CD14-positive monocyte (primary cell): ENCODE measurements at regions not wholly inside any gene's neighbourhood (a gene's known extent, or its start where the extent isn't known, plus 50 kb on each side); places are given as distances from the start of the nearest gene placed in this dataset.

Source experiments
- DNase-seq, 3 donors: peaks; one replicate each; pipeline ENCODE4 v3.0.0-alpha.2; 2011 to 2022
- H2AFZ ChIP-seq: 2 replicates; pipeline ENCODE4 v1.6.0; 2012; ENCODE audit warnings: mild to moderate bottlenecking, low read depth, low read length, inconsistent platforms; ENCODE audit not compliant: insufficient read depth, poor library complexity, severe bottlenecking
- H3K27ac ChIP-seq, 2 donors: 1 replicate in 1 of 2; 2 replicates in 1 of 2; pipeline ENCODE4 v1.5.1; 2012 to 2013; ENCODE audit warnings: low read length in 2 of 2, control low read depth in 1 of 2, inconsistent platforms in 1 of 2, low read depth in 1 of 2, mild to moderate bottlenecking in 1 of 2
- H3K27me3 ChIP-seq, 2 donors: one replicate each; pipeline versions ENCODE4 v1.6.0 to v1.6.1; 2011 to 2013; ENCODE audit warnings: low read length in 2 of 2; ENCODE audit not compliant: control insufficient read depth in 2 of 2, insufficient read depth in 2 of 2
- H3K36me3 ChIP-seq, 2 donors: replicated peaks in 1 of 2; 1 replicate in 1 of 2; 2 replicates in 1 of 2; pipeline versions ENCODE4 v1.5.1 to v1.6.1; 2012 to 2013; ENCODE audit warnings: low read length in 2 of 2, control low read depth in 1 of 2, inconsistent platforms in 1 of 2, mild to moderate bottlenecking in 1 of 2; ENCODE audit not compliant: insufficient read depth in 2 of 2, control insufficient read depth in 1 of 2
- H3K4me1 ChIP-seq, 2 donors: 1 replicate in 1 of 2; 2 replicates in 1 of 2; pipeline versions ENCODE4 v1.5.1 to v1.6.1; 2012 to 2013; ENCODE audit warnings: low read length in 2 of 2, control low read depth in 1 of 2, inconsistent platforms in 1 of 2, mild to moderate bottlenecking in 1 of 2, moderate library complexity in 1 of 2; ENCODE audit not compliant: insufficient read depth in 2 of 2, control insufficient read depth in 1 of 2
- H3K4me2 ChIP-seq: replicated peaks from 2 replicates; pipeline ENCODE3; 2012; ENCODE audit warnings: low read length, moderate library complexity, mild to moderate bottlenecking; ENCODE audit not compliant: poor library complexity, severe bottlenecking; ENCODE audit errors: extremely low read depth
- H3K4me3 ChIP-seq, 3 experiments: fragments of 200-600 bp in 1 of 3; sonication (generic) in 1 of 3; replicated peaks in 1 of 3; 1 replicate in 2 of 3; 2 replicates in 1 of 3; pipeline ENCODE4 v1.5.1; 2011 to 2013; ENCODE audit warnings: low read length in 3 of 3, mild to moderate bottlenecking in 3 of 3, control low read depth in 2 of 3, low read depth in 2 of 3, inconsistent platforms in 1 of 3, moderate library complexity in 1 of 3
- H3K79me2 ChIP-seq: 2 replicates; pipeline ENCODE4 v1.6.0; 2012; ENCODE audit warnings: mild to moderate bottlenecking, control low read depth, inconsistent platforms, low read length, moderate library complexity; ENCODE audit not compliant: insufficient read depth
- H3K9ac ChIP-seq: 2 replicates; pipeline ENCODE4 v1.6.0; 2017; ENCODE audit warnings: low read length, mild to moderate bottlenecking; ENCODE audit not compliant: insufficient read depth, poor library complexity, severe bottlenecking
- H3K9me3 ChIP-seq, 2 donors: replicated peaks in 1 of 2; 1 replicate in 1 of 2; 2 replicates in 1 of 2; pipeline versions ENCODE4 v1.5.1 to v1.6.1; 2012 to 2013; ENCODE audit warnings: low read length in 2 of 2, control low read depth in 1 of 2; ENCODE audit not compliant: control insufficient read depth in 1 of 2, insufficient read depth in 1 of 2
- H4K20me1 ChIP-seq: 2 replicates; pipeline ENCODE4 v1.6.0; 2012; ENCODE audit warnings: mild to moderate bottlenecking, low read length, control low read depth, moderate library complexity; ENCODE audit not compliant: insufficient read depth
- H3K27ac Mint-ChIP-seq, 7 donors: one replicate each; pipeline ENCODE4 v1.8.0; 2020; ENCODE audit warnings: mild to moderate bottlenecking in 7 of 7, mixed read lengths in 7 of 7, moderate library complexity in 6 of 7, inconsistent platforms in 2 of 7
- H3K27me3 Mint-ChIP-seq, 3 donors: one replicate each; pipeline ENCODE4 v1.8.0; 2021 to 2022; ENCODE audit warnings: low read depth in 3 of 3, mild to moderate bottlenecking in 3 of 3, mixed read lengths in 3 of 3, moderate library complexity in 3 of 3, inconsistent platforms in 1 of 3
- H3K36me3 Mint-ChIP-seq, 2 donors: one replicate each; pipeline ENCODE4 v1.8.0; 2020; ENCODE audit warnings: mixed read lengths in 2 of 2, inconsistent platforms in 1 of 2, mild to moderate bottlenecking in 1 of 2
- H3K4me1 Mint-ChIP-seq: one replicate; pipeline ENCODE4 v1.8.0; 2020; ENCODE audit warnings: mild to moderate bottlenecking, mixed read lengths
- H3K4me3 Mint-ChIP-seq, 2 donors: one replicate each; pipeline ENCODE4 v1.8.0; 2020; ENCODE audit warnings: mild to moderate bottlenecking in 2 of 2, mixed read lengths in 2 of 2, moderate library complexity in 1 of 2
- H3K9me3 Mint-ChIP-seq, 7 donors: one replicate each; pipeline ENCODE4 v1.8.0; 2020 to 2022; ENCODE audit warnings: mixed read lengths in 7 of 7, mild to moderate bottlenecking in 6 of 7, moderate library complexity in 6 of 7, inconsistent platforms in 2 of 7
- CTCF ChIP-seq: fragments of 200-600 bp; IDR thresholded peaks from one replicate; pipeline ENCODE4 v1.8.0; 2022; ENCODE audit warnings: antibody characterized with exemption, mild to moderate bottlenecking
- WGBS: methylation state at CpG from one replicate; pipeline ENCODE4 v1.1.5; 2013; ENCODE audit warnings: missing lambda C conversion rate; ENCODE audit not compliant: insufficient coverage; 5-methylcytosine and 5-hydroxymethylcytosine counted together
- intact Hi-C, 2 donors: fragments of 100-400 bp; cut with micrococcal nuclease; formaldehyde crosslinking; loops; one replicate each; pipeline versions ENCODE4 v1.15.0 to v1.15.1; 2023

- Histone ChIP-seq H4K20me1 (no peaks in the 10 kb centered on the region), H3K27me3 (no peaks in the 10 kb centered on the region), H3K79me2 (no peaks in the 10 kb centered on the region), H3K27ac (no peak overlapping the region), H3K4me3 (no peak overlapping the region), H3K36me3 (no peaks in the 10 kb centered on the region), H3K4me2 (no peak overlapping the region), H2AFZ (no peak overlapping the region), H3K4me1 (no peaks in the 10 kb centered on the region), H3K9me3 (peaks cover 22 to 29% of the 10 kb centered on the region in 2 donors), H3K9ac (no peak overlapping the region)
- H3K27ac Mint-ChIP-seq, result no peak overlapping the region
- 100% methylated on average over 1 of the region's 2 CpGs for WGBS
- intact Hi-C loops, result no loop called here
- peaks cover under 1% of the 10 kb centered on the region for H3K4me1 Mint-ChIP-seq
- DNase-seq, result no peak
- TF ChIP-seq CTCF, result no peak
- H3K36me3 Mint-ChIP-seq, result peaks cover 3 to 12% of the 10 kb centered on the region in 2 donors
- H3K9me3 Mint-ChIP-seq, result peaks cover 25 to 35% (median 34%) of the 10 kb centered on the region in 7 donors
- no peak overlapping the region for H3K4me3 Mint-ChIP-seq
- H3K27me3 Mint-ChIP-seq, result peaks cover 0 to 2% (median 0%) of the 10 kb centered on the region in 3 donors
These were observed 92.8 kb upstream of the APCDD1 start for GRCh38 chr18:10361660-10362059.

GRCh38 chr18:10365021-10365500, 89.4 kb upstream of the APCDD1 start:
- intact Hi-C loops, result loop anchor here in 1 of 2 donors (5.0 kb wide), 1 partner anchor 37 kb away; no protein-coding TSS in a partner anchor
- Mint-ChIP-seq H3K9me3 (peaks cover 16 to 26% (median 23%) of the 10 kb centered on the region in 7 donors), H3K4me3 (no peak overlapping the region), H3K4me1 (peaks cover 18% of the 10 kb centered on the region), H3K36me3 (peaks cover 3 to 7% of the 10 kb centered on the region in 2 donors), H3K27ac (no peak overlapping the region), H3K27me3 (no peaks in the 10 kb centered on the region)
- no peak for DNase-seq
- Histone ChIP-seq H3K9ac (no peak overlapping the region), H3K4me3 (no peak overlapping the region), H4K20me1 (no peaks in the 10 kb centered on the region), H3K9me3 (peaks cover 14 to 19% of the 10 kb centered on the region in 2 donors), H3K4me1 (peaks cover 20 to 21% of the 10 kb centered on the region in 2 donors), H3K79me2 (no peaks in the 10 kb centered on the region), H3K27ac (no peak overlapping the region), H3K36me3 (no peaks in the 10 kb centered on the region), H3K27me3 (no peaks in the 10 kb centered on the region), H2AFZ (no peak overlapping the region), H3K4me2 (no peak overlapping the region)
- TF ChIP-seq CTCF, result no peak
- WGBS, result 100% methylated on average over 1 of the region's 1 CpG
